Transverse colon (tissue), 4 donors: ENCODE measurements at regions not wholly inside any gene's neighbourhood (a gene's known extent, or its start where the extent isn't known, plus 50 kb on each side); places are given as distances from the start of the nearest gene placed in this dataset.

ENCODE experiments used
- EP300 ChIP-seq: sonication (generic); formaldehyde crosslinking; IDR thresholded peaks from one replicate; pipeline ENCODE4 v1.6.1; 2017; ENCODE audit warnings: antibody characterized with exemption, low read depth
- POLR2AphosphoS5 ChIP-seq, 3 donors: sonication (generic); formaldehyde crosslinking; IDR thresholded peaks; one replicate each; pipeline ENCODE4 v1.6.1; 2016; ENCODE audit warnings: antibody characterized with exemption in 3 of 3
- TF ChIP-seq, protein P1 (sequence below), 5 experiments: fragments of 200-600 bp in 3 of 5; fragments of 450-650 bp in 2 of 5; sonication (generic) in 3 of 5; IDR thresholded peaks; 1 replicate in 2 of 5; 2 replicates in 3 of 5; pipeline ENCODE4 v1.5.1; 2016 to 2017; ENCODE audit warnings: antibody characterized with exemption in 5 of 5, inconsistent platforms in 3 of 5, mild to moderate bottlenecking in 2 of 5, moderate library complexity in 1 of 5

DNA sequence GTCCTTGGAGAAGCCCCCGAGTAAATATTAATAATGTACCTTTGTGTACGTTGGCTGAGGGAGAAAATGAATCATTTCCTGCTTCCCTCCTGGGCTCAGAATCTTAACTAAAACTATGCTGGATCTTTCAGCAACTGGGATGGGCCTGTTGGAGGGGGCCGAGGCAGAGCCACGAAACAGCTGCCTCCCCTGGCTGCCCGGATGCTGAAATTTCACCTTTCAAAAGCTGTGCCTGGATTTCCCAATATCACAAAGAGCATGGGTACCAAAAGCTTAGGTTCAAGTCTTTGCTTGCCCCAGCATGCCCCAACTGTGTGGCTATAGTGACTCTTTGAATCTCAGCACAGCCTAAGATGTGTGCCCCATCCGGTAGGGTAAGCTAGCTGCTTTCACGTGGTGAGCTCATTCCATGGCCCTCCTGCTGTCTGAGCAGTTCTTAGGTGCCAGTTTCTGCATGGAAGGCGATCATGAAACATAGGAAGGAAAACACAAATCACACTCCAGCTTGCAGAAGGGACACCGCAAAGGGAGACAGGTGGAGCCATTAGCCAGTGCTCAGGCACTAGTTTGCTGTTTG, 473.5 kb downstream of the PTPRU start:
- TF ChIP-seq, protein P1, sequence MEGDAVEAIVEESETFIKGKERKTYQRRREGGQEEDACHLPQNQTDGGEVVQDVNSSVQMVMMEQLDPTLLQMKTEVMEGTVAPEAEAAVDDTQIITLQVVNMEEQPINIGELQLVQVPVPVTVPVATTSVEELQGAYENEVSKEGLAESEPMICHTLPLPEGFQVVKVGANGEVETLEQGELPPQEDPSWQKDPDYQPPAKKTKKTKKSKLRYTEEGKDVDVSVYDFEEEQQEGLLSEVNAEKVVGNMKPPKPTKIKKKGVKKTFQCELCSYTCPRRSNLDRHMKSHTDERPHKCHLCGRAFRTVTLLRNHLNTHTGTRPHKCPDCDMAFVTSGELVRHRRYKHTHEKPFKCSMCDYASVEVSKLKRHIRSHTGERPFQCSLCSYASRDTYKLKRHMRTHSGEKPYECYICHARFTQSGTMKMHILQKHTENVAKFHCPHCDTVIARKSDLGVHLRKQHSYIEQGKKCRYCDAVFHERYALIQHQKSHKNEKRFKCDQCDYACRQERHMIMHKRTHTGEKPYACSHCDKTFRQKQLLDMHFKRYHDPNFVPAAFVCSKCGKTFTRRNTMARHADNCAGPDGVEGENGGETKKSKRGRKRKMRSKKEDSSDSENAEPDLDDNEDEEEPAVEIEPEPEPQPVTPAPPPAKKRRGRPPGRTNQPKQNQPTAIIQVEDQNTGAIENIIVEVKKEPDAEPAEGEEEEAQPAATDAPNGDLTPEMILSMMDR (IDR thresholded peaks at IDR 0.05), result no peak
- no peak for TF ChIP-seq POLR2AphosphoS5 (IDR thresholded peaks at IDR 0.05)
- no peak for TF ChIP-seq EP300
